ENCODE measurements at regions not wholly inside any gene's neighbourhood (a gene's known extent, or its start where the extent isn't known, plus 50 kb on each side); places are given as distances from the start of the nearest gene placed in this dataset.

- TF ChIP-seq, protein P1, sequence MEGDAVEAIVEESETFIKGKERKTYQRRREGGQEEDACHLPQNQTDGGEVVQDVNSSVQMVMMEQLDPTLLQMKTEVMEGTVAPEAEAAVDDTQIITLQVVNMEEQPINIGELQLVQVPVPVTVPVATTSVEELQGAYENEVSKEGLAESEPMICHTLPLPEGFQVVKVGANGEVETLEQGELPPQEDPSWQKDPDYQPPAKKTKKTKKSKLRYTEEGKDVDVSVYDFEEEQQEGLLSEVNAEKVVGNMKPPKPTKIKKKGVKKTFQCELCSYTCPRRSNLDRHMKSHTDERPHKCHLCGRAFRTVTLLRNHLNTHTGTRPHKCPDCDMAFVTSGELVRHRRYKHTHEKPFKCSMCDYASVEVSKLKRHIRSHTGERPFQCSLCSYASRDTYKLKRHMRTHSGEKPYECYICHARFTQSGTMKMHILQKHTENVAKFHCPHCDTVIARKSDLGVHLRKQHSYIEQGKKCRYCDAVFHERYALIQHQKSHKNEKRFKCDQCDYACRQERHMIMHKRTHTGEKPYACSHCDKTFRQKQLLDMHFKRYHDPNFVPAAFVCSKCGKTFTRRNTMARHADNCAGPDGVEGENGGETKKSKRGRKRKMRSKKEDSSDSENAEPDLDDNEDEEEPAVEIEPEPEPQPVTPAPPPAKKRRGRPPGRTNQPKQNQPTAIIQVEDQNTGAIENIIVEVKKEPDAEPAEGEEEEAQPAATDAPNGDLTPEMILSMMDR (IDR thresholded peaks at IDR 0.05) = no peak
- TF ChIP-seq, protein P2, sequence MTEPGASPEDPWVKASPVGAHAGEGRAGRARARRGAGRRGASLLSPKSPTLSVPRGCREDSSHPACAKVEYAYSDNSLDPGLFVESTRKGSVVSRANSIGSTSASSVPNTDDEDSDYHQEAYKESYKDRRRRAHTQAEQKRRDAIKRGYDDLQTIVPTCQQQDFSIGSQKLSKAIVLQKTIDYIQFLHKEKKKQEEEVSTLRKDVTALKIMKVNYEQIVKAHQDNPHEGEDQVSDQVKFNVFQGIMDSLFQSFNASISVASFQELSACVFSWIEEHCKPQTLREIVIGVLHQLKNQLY (CRISPR knock-in tag; IDR thresholded peaks at IDR 0.05) = no peak
- TF ChIP-seq ZBTB21 (CRISPR knock-in tag; IDR thresholded peaks at IDR 0.05; ENCODE audit: borderline replicate concordance) (no peak), SMAD3 (CRISPR knock-in tag; IDR thresholded peaks at IDR 0.05; ENCODE audit: borderline replicate concordance) (no peak), SMAD4 (CRISPR knock-in tag; IDR thresholded peaks at IDR 0.05) (no peak), GABPB1 (CRISPR knock-in tag; IDR thresholded peaks at IDR 0.05) (no peak), ZNF232 (CRISPR knock-in tag; IDR thresholded peaks at IDR 0.05) (no peak), GTF2I (CRISPR knock-in tag; conservative IDR thresholded peaks at IDR 0.05) (no peak), NFYB (CRISPR knock-in tag; conservative IDR thresholded peaks at IDR 0.05; ENCODE audit: low read depth) (no peak), NR2C2 (CRISPR knock-in tag; IDR thresholded peaks at IDR 0.05) (no peak), NFE2L1 (CRISPR knock-in tag; IDR thresholded peaks at IDR 0.05) (no peak)
- TF ChIP-seq, protein P3, sequence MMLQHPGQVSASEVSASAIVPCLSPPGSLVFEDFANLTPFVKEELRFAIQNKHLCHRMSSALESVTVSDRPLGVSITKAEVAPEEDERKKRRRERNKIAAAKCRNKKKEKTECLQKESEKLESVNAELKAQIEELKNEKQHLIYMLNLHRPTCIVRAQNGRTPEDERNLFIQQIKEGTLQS (CRISPR knock-in tag; conservative IDR thresholded peaks at IDR 0.05) = no peak
Measured at GRCh38 chr4:72629540-72629939, 60.5 kb upstream of the ADAMTS3 start.

All from WTC11 (cell line).